HG03064 (cell line): ENCODE measurements at regions not wholly inside any gene's neighbourhood (a gene's known extent, or its start where the extent isn't known, plus 50 kb on each side); places are given as distances from the start of the nearest gene placed in this dataset.

Experiments used
- ATAC-seq: cut with Tn5 transposase; IDR thresholded peaks from one replicate; pipeline ENCODE4 v1.9.1; 2021; ENCODE audit warnings: low read depth; ENCODE audit not compliant: unreplicated experiment

DNA sequence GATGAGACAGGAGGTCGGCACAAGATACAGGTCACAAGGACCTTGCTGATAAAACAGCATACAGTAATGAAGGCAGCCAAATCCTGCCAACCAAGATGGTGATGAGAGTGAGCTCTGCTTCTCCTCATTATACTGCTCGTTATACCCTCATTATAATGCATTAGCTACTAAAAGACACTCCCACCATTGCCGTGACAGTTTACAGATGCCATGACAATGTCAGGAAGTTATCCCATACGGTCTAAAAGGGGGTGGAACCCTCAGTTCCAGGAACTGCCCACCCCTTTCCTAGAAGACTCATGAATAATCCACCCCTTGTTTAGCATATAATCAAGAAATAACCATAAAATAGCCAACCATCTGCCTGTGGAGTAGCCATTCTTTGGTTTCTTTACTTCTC lies 224.2 kb downstream of the RBM43 start:
- ATAC-seq, result no peak

- ATAC-seq, result no peak
Observed at GRCh38 chr2:151033271-151034248, 228.1 kb downstream of the RBM43 start.

DNA sequence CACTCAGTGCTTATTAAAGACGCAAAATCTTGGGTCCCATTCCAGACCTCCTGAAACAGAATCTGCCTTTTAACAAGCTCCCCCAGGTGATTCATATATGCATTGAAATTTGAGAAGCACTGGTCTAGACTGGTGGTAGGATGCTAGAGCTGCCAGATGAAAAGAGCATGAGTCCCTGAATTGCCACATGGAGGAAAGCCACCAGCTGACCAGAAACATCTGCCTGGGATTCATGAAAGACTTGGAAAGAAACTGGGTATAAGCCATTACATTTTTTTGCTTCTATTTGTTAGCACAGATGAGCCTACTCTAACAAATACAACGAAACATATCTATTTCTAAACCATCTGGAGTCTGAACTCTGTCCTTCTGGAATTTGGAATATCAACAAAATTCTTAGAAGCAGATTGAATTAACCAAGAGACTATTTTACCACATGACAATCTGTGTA lies 228.9 kb downstream of the RBM43 start:
- no peak for ATAC-seq

- no peak for ATAC-seq
Observed at GRCh38 chr2:151030663-151031230, 230.9 kb downstream of the RBM43 start.

DNA sequence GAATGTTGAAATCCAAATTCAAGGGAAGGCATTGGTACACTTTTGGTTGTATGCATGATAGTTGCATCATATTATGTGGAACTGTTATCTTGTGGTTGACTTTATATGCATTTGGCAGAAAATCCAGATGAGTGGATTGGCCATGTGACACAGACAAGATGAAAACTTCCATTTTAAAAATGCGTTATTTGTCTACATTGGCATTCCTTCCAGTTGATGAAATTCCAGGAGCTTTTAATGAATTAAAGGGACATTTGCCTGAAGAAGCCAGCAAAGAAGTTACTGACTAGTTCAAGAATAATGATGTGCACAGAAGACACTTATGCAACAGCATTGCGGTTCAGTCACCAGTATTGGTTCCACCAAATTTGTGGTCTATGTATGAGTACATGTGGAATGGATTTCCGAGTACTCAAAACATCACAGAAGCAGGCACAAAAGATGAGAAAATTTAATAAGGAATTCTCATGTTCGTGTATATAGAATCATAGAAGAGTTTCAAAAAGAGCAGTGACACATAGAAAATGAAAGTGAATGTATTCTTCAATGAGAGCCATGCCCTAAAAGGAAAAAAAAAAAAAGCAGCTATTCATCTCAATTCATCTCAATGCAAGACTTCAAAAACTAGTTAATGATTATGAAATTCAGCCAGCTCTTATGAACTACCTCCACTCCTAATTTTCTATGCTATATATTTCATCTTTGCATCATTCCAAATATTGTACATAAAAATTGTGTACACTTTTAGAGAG lies 232.1 kb downstream of the RBM43 start:
- ATAC-seq, result no peak

GRCh38 chr2:151028691-151029176 lies 232.9 kb downstream of the RBM43 start:
- ATAC-seq, result no peak

GRCh38 chr2:151027151-151027550 lies 234.5 kb downstream of the RBM43 start:
- ATAC-seq, result no peak

DNA sequence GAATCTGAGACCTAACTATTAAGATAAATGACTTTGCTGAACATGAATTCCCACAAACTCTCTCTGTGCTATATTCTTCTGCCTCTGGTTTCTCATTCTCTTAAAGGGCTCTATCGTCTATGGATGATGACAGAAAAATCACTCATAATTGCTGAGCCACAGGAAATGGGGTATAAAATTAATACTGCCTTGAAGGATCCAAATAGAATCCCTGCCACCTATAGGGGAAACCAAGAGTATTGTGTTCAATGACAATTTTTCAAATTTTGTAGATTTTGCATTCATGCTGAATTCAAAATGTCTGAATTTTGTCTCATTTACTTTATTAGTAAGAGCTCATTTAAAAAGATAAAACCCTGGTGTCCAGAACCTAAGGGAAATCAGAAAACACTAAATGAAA lies 235.8 kb downstream of the RBM43 start:
- no peak for ATAC-seq

DNA sequence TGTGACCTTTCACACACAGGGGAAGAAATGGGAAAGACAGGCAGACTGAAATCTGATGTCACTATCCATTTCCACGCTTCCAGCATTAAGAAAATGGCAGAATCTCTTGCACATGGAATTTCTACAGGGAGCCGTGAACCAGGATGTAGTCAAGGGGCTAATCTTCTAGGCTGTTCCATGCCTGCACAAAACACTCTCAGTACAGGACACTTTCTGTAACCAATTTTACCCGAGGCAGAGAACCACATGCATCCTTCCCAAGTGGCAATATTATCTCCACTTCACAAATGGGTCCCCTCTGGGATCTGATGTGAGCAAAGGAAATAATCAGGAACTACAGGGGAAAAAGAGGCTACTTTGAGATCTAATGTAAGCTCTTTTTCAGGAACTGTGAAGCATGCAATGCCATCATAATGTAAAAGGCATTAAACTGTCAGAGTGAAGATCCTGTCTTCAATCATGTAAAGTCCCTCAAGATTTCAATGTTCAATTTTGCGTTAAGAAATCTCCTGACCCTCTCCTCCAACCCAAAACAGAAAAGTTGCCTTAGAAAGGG lies 236.9 kb downstream of the RBM43 start:
- ATAC-seq, result no peak

DNA sequence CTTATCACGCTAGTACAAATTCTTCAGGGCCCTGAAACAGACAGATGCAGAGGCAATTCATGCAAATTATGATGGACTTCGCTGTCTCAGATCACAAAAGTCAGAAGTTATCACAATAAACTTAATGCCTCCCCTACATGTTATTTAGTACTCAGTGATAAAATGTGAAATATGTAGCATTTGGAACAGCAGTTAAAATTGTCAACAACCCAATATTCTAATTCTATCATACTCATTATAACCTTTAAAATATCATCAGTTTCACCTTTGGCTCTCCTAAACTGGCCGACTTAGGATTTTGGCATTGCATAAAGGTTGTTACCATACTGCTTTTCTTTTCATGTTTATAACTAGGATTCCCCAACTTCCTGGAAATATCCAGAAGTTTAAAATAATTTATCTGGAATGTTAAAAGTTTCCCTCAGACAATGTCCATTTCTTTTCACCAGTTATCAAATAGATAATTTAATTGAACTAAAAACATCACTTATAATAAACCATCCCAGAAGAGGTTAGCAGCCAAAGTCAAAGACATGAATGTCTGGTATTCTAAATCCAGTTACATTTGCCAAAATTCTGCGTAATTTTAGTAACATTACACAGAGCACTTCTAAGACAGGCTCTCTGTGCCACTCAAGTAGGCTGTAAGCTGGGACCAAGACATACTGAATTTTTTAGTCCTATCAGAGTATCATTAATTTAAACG lies 239.8 kb downstream of the RBM43 start:
- no peak for ATAC-seq

- ATAC-seq, result no peak
Observed at GRCh38 chr2:151020411-151020810, 241.3 kb downstream of the RBM43 start.

GRCh38 chr2:151009437-151010175 lies 252.1 kb downstream of the RBM43 start:
- no peak for ATAC-seq

GRCh38 chr2:151007365-151007764 lies 254.3 kb downstream of the RBM43 start:
- ATAC-seq, result no peak

DNA sequence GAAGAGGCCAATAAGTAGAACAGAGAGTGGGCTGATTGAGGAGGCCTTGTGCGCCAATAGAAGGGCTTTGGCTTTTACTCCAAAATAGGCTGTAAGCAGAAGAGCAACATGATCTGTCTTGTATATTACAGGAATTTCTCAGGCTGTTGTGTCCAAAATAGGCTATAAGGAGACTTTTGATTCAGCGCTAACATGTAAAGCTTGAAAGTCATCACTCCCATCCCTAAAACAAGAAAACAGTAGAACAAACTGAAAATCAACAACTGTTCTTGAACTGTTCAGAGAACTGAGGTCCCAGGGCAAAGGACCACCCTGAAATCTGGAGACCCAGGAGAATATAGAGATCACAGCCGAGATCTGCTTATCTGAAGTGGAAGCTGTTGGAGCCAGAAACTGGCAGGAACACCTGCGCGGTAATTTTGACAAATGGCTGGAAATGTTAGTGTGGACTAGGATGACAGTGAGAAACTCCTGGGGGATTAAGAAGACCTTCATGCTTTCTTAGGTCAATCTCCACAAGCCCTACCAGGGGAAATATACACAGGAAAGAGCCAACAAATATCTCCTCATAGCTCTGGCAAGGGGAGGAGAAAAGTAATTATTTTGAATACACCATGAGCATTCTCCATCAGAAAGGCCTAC lies 258.6 kb downstream of the RBM43 start:
- no peak for ATAC-seq

DNA sequence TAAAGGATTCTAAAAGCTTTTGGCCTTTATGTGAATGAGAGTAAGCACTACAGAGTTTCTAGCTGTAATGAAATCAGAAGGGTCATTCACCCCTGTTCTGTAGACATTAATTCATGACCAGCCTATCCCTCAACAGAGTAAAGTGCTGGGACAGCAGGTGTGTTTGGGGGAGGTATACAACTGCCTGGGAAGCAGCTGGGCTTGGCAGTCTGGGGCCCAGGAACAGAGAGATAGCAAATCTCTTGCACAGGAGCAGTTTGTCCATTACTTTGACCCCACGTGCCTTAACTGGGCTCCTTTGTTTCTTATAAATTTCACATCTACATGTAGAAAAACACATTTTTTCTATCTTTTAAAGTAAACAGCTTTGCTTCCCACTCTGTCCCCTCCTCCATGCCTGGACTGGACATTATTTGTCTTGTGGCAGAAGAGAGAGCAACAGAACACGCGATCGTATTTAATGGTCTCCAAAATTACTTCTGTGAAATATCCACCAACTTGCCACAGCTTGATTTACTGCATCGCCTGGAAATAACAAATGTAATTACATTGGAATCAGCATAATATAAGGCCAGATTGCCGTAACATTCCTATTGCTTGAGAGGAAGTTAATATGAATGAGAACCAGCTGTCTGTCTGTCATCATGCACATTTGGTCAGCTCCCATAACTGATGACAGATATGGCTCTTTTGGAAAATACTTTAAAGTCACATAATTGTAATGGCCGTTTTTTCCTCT lies 263.8 kb downstream of the RBM43 start:
- no peak for ATAC-seq

- no peak for ATAC-seq
Observed at GRCh38 chr2:150997066-150997465, 264.6 kb downstream of the RBM43 start.

GRCh38 chr2:150994076-150994475 lies 267.6 kb downstream of the RBM43 start:
- no peak for ATAC-seq

DNA sequence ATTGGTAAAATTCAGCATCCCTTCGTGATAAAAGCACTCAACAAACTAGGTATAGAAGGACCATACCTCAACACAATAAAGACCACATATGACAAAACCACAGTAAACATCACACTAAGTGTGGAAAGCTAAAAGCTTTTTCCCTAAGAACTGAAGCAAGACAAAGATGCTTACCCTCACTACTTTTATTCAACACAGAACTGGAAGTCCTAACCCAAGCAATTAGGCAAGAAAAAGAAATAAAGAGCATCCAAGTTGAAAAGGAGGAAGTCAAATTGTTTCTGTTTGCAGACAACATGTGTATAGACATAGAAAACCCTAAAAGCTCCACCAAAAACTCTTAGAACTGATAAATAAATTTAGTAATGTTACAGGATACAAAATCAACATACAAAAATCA lies 271.7 kb downstream of the RBM43 start:
- ATAC-seq, result no peak
